Breast epithelium (tissue), 4 donors: ENCODE measurements at regions not wholly inside any gene's neighbourhood (a gene's known extent, or its start where the extent isn't known, plus 50 kb on each side); places are given as distances from the start of the nearest gene placed in this dataset.

Experiments used
- DNase-seq, 2 donors: peaks; one replicate each; pipeline ENCODE4 v3.0.0-alpha.2; 2019; ENCODE audit warnings: low spot score in 2 of 2
- H3K27ac ChIP-seq, 2 donors: fragments of 200-600 bp; sonication (generic) in 1 of 2; one replicate each; pipeline ENCODE4 v1.5.1; 2016 to 2019; ENCODE audit warnings: mild to moderate bottlenecking in 1 of 2
- H3K27me3 ChIP-seq, 2 donors: fragments of 200-600 bp; sonication (generic) in 1 of 2; one replicate each; pipeline versions ENCODE4 v1.5.1 to v1.6.0; 2017 to 2019; ENCODE audit warnings: control low read depth in 1 of 2, mild to moderate bottlenecking in 1 of 2
- H3K36me3 ChIP-seq: fragments of 200-600 bp; one replicate; pipeline ENCODE4 v1.5.1; 2019
- H3K4me1 ChIP-seq, 2 donors: fragments of 200-600 bp; sonication (generic); one replicate each; pipeline ENCODE4 v1.5.1; 2016 to 2019; ENCODE audit warnings: control low read depth in 1 of 2
- H3K4me3 ChIP-seq, 3 donors: fragments of 200-600 bp; sonication (generic); 1 replicate in 2 of 3; 2 replicates in 1 of 3; pipeline ENCODE4 v1.5.1; 2016 to 2019; ENCODE audit warnings: mild to moderate bottlenecking in 3 of 3, moderate library complexity in 2 of 3
- H3K9me3 ChIP-seq, 2 donors: fragments of 200-600 bp; sonication (generic) in 1 of 2; one replicate each; pipeline ENCODE4 v1.5.1; 2016 to 2019; ENCODE audit warnings: control low read depth in 1 of 2
- CTCF ChIP-seq, 3 donors: fragments of 450-650 bp; IDR thresholded peaks; one replicate each; pipeline ENCODE4 v1.5.1; 2016 to 2017; ENCODE audit warnings: antibody characterized with exemption in 3 of 3, mild to moderate bottlenecking in 3 of 3, moderate library complexity in 3 of 3
- POLR2A ChIP-seq: fragments of 450-650 bp; IDR thresholded peaks from one replicate; pipeline ENCODE4 v1.6.1; 2016; ENCODE audit warnings: antibody characterized with exemption, mild to moderate bottlenecking, moderate library complexity
- POLR2AphosphoS5 ChIP-seq, 3 donors: sonication (generic); formaldehyde crosslinking; IDR thresholded peaks; one replicate each; pipeline ENCODE4 v1.6.1; 2017; ENCODE audit warnings: antibody characterized with exemption in 3 of 3
- intact Hi-C: fragments of 100-400 bp; cut with DNase I; formaldehyde crosslinking; loops from one replicate; pipeline ENCODE4 v1.15.1; 2023; ENCODE audit warnings: low total_unique reads

- no peak overlapping the region for H3K27ac ChIP-seq
- peaks cover 0 to 11% of the 10 kb centered on the region in 2 donors for H3K27me3 ChIP-seq
- H3K4me1 ChIP-seq: no peaks in the 10 kb centered on the region
- no peaks in the 10 kb centered on the region for H3K9me3 ChIP-seq
- H3K36me3 ChIP-seq: no peaks in the 10 kb centered on the region
- H3K4me3 ChIP-seq: no peak overlapping the region
- intact Hi-C loops: no loop called here
- TF ChIP-seq CTCF (IDR thresholded peaks at IDR 0.05): no peak
- no peak for TF ChIP-seq POLR2A
- no peak for TF ChIP-seq POLR2AphosphoS5 (IDR thresholded peaks at IDR 0.05)
- DNase-seq: no peak
These were observed 174.8 kb downstream of the BUD13 start for GRCh38 chr11:116598036-116598435.

GRCh38 chr11:116596346-116597260 lies 176.2 kb downstream of the BUD13 start:
- Histone ChIP-seq H3K4me3 (no peak overlapping the region), H3K27me3 (peaks cover 0 to 11% of the 10 kb centered on the region in 2 donors), H3K36me3 (no peaks in the 10 kb centered on the region), H3K9me3 (no peaks in the 10 kb centered on the region), H3K27ac (no peak overlapping the region), H3K4me1 (no peaks in the 10 kb centered on the region)
- intact Hi-C loops: no loop called here
- DNase-seq: no peak
- no peak for TF ChIP-seq POLR2AphosphoS5 (IDR thresholded peaks at IDR 0.05)
- no peak for TF ChIP-seq POLR2A
- TF ChIP-seq CTCF (IDR thresholded peaks at IDR 0.05): no peak

- intact Hi-C loops: no loop called here
- Histone ChIP-seq H3K9me3 (no peaks in the 10 kb centered on the region), H3K27ac (no peak overlapping the region), H3K4me3 (no peak overlapping the region), H3K27me3 (peaks cover 0 to 11% of the 10 kb centered on the region in 2 donors), H3K36me3 (no peaks in the 10 kb centered on the region), H3K4me1 (no peaks in the 10 kb centered on the region)
- DNase-seq: no peak
- TF ChIP-seq POLR2A (no peak), POLR2AphosphoS5 (IDR thresholded peaks at IDR 0.05) (no peak), CTCF (IDR thresholded peaks at IDR 0.05) (no peak)
These were observed 177.4 kb downstream of the BUD13 start for GRCh38 chr11:116595305-116595880.

- peak in 1 of 2 donors; percentile 22 for DNase-seq
- Histone ChIP-seq H3K9me3 (no peaks in the 10 kb centered on the region), H3K4me3 (no peak overlapping the region), H3K27ac (no peak overlapping the region), H3K27me3 (peaks cover 0 to 8% of the 10 kb centered on the region in 2 donors), H3K36me3 (no peaks in the 10 kb centered on the region), H3K4me1 (no peaks in the 10 kb centered on the region)
- TF ChIP-seq POLR2AphosphoS5 (IDR thresholded peaks at IDR 0.05): no peak
- no peak for TF ChIP-seq POLR2A
- no peak for TF ChIP-seq CTCF (IDR thresholded peaks at IDR 0.05)
- intact Hi-C loops: no loop called here
These were observed 181.8 kb downstream of the BUD13 start for GRCh38 chr11:116590844-116591570.
